H9 (cell line): ENCODE measurements at regions not wholly inside any gene's neighbourhood (a gene's known extent, or its start where the extent isn't known, plus 50 kb on each side); places are given as distances from the start of the nearest gene placed in this dataset.

Experiments
- DNase-seq: peaks from one replicate; pipeline ENCODE4 v3.0.0-alpha.2; 2017
- H2AFZ ChIP-seq: one replicate; pipeline ENCODE4 v1.6.1; 2013; ENCODE audit warnings: mild to moderate bottlenecking, low read length, control low read depth, moderate library complexity
- H2AK5ac ChIP-seq: 2 replicates; pipeline ENCODE4 v1.6.1; 2013; ENCODE audit warnings: low read length, control low read depth, mixed read lengths; ENCODE audit not compliant: insufficient read length
- H2BK120ac ChIP-seq: one replicate; pipeline ENCODE4 v1.6.1; 2013; ENCODE audit warnings: low read depth, mild to moderate bottlenecking, low read length, control low read depth, inconsistent platforms; ENCODE audit not compliant: poor library complexity, severe bottlenecking
- H2BK12ac ChIP-seq: 2 replicates; pipeline ENCODE4 v1.6.1; 2013; ENCODE audit warnings: low read length, control low read depth, mixed read lengths, low read depth; ENCODE audit not compliant: insufficient read length
- H2BK15ac ChIP-seq: 2 replicates; pipeline ENCODE4 v1.6.1; 2013; ENCODE audit warnings: low read depth, low read length, control low read depth
- H2BK20ac ChIP-seq: one replicate; pipeline ENCODE4 v1.6.1; 2013; ENCODE audit warnings: low read depth, mild to moderate bottlenecking, low read length, control low read depth, inconsistent platforms; ENCODE audit not compliant: poor library complexity, severe bottlenecking
- H2BK5ac ChIP-seq: 2 replicates; pipeline ENCODE4 v1.6.1; 2013; ENCODE audit warnings: low read length, control low read depth, mixed read lengths; ENCODE audit not compliant: insufficient read length
- H3K14ac ChIP-seq: 2 replicates; pipeline ENCODE4 v1.6.1; 2013; ENCODE audit warnings: low read length, control low read depth; ENCODE audit not compliant: insufficient read depth
- H3K18ac ChIP-seq: 2 replicates; pipeline ENCODE4 v1.6.1; 2013; ENCODE audit warnings: low read depth, mild to moderate bottlenecking, mixed read lengths, low read length, control low read depth; ENCODE audit not compliant: insufficient read length
- H3K23ac ChIP-seq: 2 replicates; pipeline ENCODE4 v1.6.1; 2013; ENCODE audit warnings: low read length, control low read depth, mixed read lengths, low read depth; ENCODE audit not compliant: insufficient read length
- H3K23me2 ChIP-seq: 2 replicates; pipeline ENCODE4 v1.6.1; 2013; ENCODE audit warnings: low read depth, mild to moderate bottlenecking, mixed read lengths, low read length, control low read depth; ENCODE audit not compliant: insufficient read length, poor library complexity, severe bottlenecking
- H3K27ac ChIP-seq: 2 replicates; pipeline ENCODE4 v1.5.1; 2013; ENCODE audit warnings: low read length, control low read depth, mixed read lengths, low read depth; ENCODE audit not compliant: insufficient read length
- H3K27me3 ChIP-seq: 2 replicates; pipeline ENCODE4 v1.6.1; 2013; ENCODE audit warnings: low read length, control low read depth, inconsistent platforms; ENCODE audit not compliant: insufficient read depth
- H3K4ac ChIP-seq: 2 replicates; pipeline ENCODE4 v1.6.1; 2013; ENCODE audit warnings: low read depth, mild to moderate bottlenecking, control low read depth, inconsistent platforms, low read length, moderate library complexity
- H3K4me1 ChIP-seq: 2 replicates; pipeline ENCODE4 v1.6.1; 2013; ENCODE audit warnings: low read length, control low read depth, inconsistent platforms; ENCODE audit not compliant: insufficient read depth
- H3K4me2 ChIP-seq: 2 replicates; pipeline ENCODE4 v1.6.1; 2013; ENCODE audit warnings: low read length, control low read depth, mixed read lengths; ENCODE audit not compliant: insufficient read length, insufficient read depth
- H3K56ac ChIP-seq: 2 replicates; pipeline ENCODE4 v1.6.1; 2013; ENCODE audit warnings: low read depth, mild to moderate bottlenecking, mixed read lengths, low read length, control low read depth; ENCODE audit not compliant: insufficient read length
- H3K79me1 ChIP-seq: 2 replicates; pipeline ENCODE4 v1.6.1; 2013; ENCODE audit warnings: low read depth, mild to moderate bottlenecking, moderate library complexity, low read length, control low read depth, inconsistent platforms; ENCODE audit not compliant: insufficient read depth, poor library complexity, severe bottlenecking
- H3K79me2 ChIP-seq: 2 replicates; pipeline ENCODE4 v1.6.1; 2013; ENCODE audit warnings: low read length, control low read depth, inconsistent platforms; ENCODE audit not compliant: insufficient read depth
- H3K9ac ChIP-seq: 2 replicates; pipeline ENCODE4 v1.6.1; 2013; ENCODE audit warnings: low read length, control low read depth, mixed read lengths; ENCODE audit not compliant: insufficient read length; ENCODE audit errors: extremely low read depth
- H3K9me3 ChIP-seq: one replicate; pipeline ENCODE4 v1.6.1; 2013; ENCODE audit warnings: low read depth, low read length, inconsistent platforms; ENCODE audit not compliant: control insufficient read depth
- H3T11ph ChIP-seq: one replicate; pipeline ENCODE4 v1.6.1; 2013; ENCODE audit warnings: mild to moderate bottlenecking, low read length, control low read depth, inconsistent platforms
- H4K20me1 ChIP-seq: one replicate; pipeline ENCODE4 v1.6.1; 2013; ENCODE audit not compliant: control insufficient read depth, insufficient read length, insufficient read depth
- H4K5ac ChIP-seq: 2 replicates; pipeline ENCODE4 v1.6.1; 2013; ENCODE audit warnings: low read depth, mild to moderate bottlenecking, mixed read lengths, low read length, control low read depth; ENCODE audit not compliant: insufficient read length
- H4K8ac ChIP-seq: replicated peaks from 2 replicates; pipeline ENCODE4 v1.6.1; 2013; ENCODE audit warnings: low read length, control low read depth, mixed read lengths, low read depth; ENCODE audit not compliant: insufficient read length
- H4K91ac ChIP-seq: 2 replicates; pipeline ENCODE4 v1.6.1; 2013; ENCODE audit warnings: low read depth, mild to moderate bottlenecking, moderate library complexity, mixed read lengths, low read length, control low read depth; ENCODE audit not compliant: insufficient read length
- H3K27ac Mint-ChIP-seq, 3 experiments: 2 replicates in 2 of 3; 3 replicates in 1 of 3; pipeline ENCODE4 v1.8.0; 2020 to 2021; ENCODE audit warnings: mixed read lengths in 3 of 3, mild to moderate bottlenecking in 1 of 3, moderate library complexity in 1 of 3
- H3K27me3 Mint-ChIP-seq: 2 replicates; pipeline ENCODE4 v1.8.0; 2021; ENCODE audit warnings: low read depth, mild to moderate bottlenecking, moderate library complexity, mixed read lengths
- H3K36me3 Mint-ChIP-seq, 3 experiments: 2 replicates in 2 of 3; 3 replicates in 1 of 3; pipeline ENCODE4 v1.8.0; 2020 to 2021; ENCODE audit warnings: low read depth in 3 of 3, mixed read lengths in 3 of 3; ENCODE audit not compliant: insufficient read depth in 1 of 3
- H3K4me1 Mint-ChIP-seq, 2 experiments: 2 replicates each; pipeline ENCODE4 v1.8.0; 2020; ENCODE audit warnings: mixed read lengths in 2 of 2
- H3K4me3 Mint-ChIP-seq, 2 experiments: 2 replicates in 1 of 2; 3 replicates in 1 of 2; pipeline ENCODE4 v1.8.0; 2020 to 2021; ENCODE audit warnings: mild to moderate bottlenecking in 2 of 2, mixed read lengths in 2 of 2, moderate library complexity in 1 of 2
- H3K9me3 Mint-ChIP-seq, 2 experiments: 2 replicates in 1 of 2; 3 replicates in 1 of 2; pipeline ENCODE4 v1.8.0; 2020; ENCODE audit warnings: mild to moderate bottlenecking in 2 of 2, mixed read lengths in 2 of 2, moderate library complexity in 1 of 2
- WGBS: extraction: QIAGEN DNeasy Blood & Tissue Kit; methylation state at CpG from one replicate; pipeline ENCODE4 v1.1.7; 2013; ENCODE audit warnings: missing lambda C conversion rate, low lambda C conversion rate, mixed read lengths; ENCODE audit not compliant: insufficient read length; ENCODE audit errors: extremely low coverage; 5-methylcytosine and 5-hydroxymethylcytosine counted together
- TF ChIP-seq, protein P1 (sequence below): fragments of 200-600 bp; sonication (generic); conservative IDR thresholded peaks from 3 replicates; pipeline ENCODE4 v1.8.0; 2021; ENCODE audit warnings: antibody characterized with exemption, mild to moderate bottlenecking

DNA sequence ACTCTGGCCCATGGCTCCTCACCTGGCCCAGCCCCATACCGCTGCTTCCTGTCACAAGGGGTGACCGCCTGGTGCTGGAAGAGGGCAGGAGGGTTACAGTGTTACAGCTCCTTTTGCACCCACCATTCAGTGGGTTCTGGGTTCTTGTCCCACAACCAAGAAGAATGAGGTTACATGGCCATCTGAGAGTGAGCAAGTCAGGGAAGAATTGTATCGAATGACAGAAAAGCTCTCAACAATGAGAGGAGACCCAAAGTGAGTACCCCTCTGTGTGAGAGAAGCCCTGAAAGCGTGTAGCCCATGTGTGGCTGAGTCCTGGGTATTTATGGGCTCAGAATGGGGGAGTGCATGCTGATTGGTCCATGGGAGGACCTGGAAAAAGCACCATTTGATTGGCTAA, 888.5 kb downstream of the ADGRL2 start:
- Histone ChIP-seq H2BK15ac (no peak overlapping the region), H3K27me3 (no peaks in the 10 kb centered on the region), H2BK20ac (no peak overlapping the region), H4K20me1 (no peaks in the 10 kb centered on the region), H4K8ac (no peak overlapping the region), H2BK12ac (no peak overlapping the region), H3K18ac (no peak overlapping the region), H3K9me3 (peaks cover 9% of the 10 kb centered on the region), H3K23ac (no peak overlapping the region), H4K5ac (no peak overlapping the region), H3K4ac (no peak overlapping the region), H2AK5ac (no peak overlapping the region), H3T11ph (no peak overlapping the region), H4K91ac (no peak overlapping the region), H3K4me2 (no peak overlapping the region), H3K4me1 (no peaks in the 10 kb centered on the region), H3K79me2 (no peaks in the 10 kb centered on the region), H3K14ac (no peak overlapping the region), H3K23me2 (no peaks in the 10 kb centered on the region), H3K9ac (no peak overlapping the region), H2BK120ac (no peak overlapping the region), H2BK5ac (no peak overlapping the region), H2AFZ (no peak overlapping the region), H3K27ac (no peak overlapping the region), H3K56ac (no peak overlapping the region), H3K79me1 (no peaks in the 10 kb centered on the region)
- H3K36me3 Mint-ChIP-seq = peaks cover 15 to 32% (median 15%) of the 10 kb centered on the region in 3 experiments; a peak in 6 of 7 replicates
- H3K4me1 Mint-ChIP-seq = no peaks in the 10 kb centered on the region
- H3K27me3 Mint-ChIP-seq = no peaks in the 10 kb centered on the region
- WGBS = no CpG with 5 or more reads among the region's 4 CpGs
- DNase-seq = no peak
- TF ChIP-seq, protein P1, sequence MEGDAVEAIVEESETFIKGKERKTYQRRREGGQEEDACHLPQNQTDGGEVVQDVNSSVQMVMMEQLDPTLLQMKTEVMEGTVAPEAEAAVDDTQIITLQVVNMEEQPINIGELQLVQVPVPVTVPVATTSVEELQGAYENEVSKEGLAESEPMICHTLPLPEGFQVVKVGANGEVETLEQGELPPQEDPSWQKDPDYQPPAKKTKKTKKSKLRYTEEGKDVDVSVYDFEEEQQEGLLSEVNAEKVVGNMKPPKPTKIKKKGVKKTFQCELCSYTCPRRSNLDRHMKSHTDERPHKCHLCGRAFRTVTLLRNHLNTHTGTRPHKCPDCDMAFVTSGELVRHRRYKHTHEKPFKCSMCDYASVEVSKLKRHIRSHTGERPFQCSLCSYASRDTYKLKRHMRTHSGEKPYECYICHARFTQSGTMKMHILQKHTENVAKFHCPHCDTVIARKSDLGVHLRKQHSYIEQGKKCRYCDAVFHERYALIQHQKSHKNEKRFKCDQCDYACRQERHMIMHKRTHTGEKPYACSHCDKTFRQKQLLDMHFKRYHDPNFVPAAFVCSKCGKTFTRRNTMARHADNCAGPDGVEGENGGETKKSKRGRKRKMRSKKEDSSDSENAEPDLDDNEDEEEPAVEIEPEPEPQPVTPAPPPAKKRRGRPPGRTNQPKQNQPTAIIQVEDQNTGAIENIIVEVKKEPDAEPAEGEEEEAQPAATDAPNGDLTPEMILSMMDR = no peak
- H3K4me3 Mint-ChIP-seq = no peak overlapping the region
- H3K9me3 Mint-ChIP-seq = peaks cover 21 to 25% of the 10 kb centered on the region in 2 experiments
- no peak overlapping the region for H3K27ac Mint-ChIP-seq
